ENCODE measurements at regions not wholly inside any gene's neighbourhood (a gene's known extent, or its start where the extent isn't known, plus 50 kb on each side); places are given as distances from the start of the nearest gene placed in this dataset.
"Not testable (repeated sequence)": the region's sequence is repeated elsewhere in the genome, so short reads cannot be mapped to it uniquely, and the experiment has no call there.

GRCh38 chr3:160047876-160048275 lies 59.2 kb downstream of the IL12A start:
- DNase-seq = no peak

GRCh38 chr3:160049038-160049437 lies 60.4 kb downstream of the IL12A start:
- DNase-seq = no peak

GRCh38 chr3:160049565-160049964 lies 60.9 kb downstream of the IL12A start:
- no peak for DNase-seq

GRCh38 chr3:160049988-160050387 lies 61.4 kb downstream of the IL12A start:
- DNase-seq = no peak

GRCh38 chr3:160052385-160053047 lies 63.9 kb downstream of the IL12A start:
- no peak for DNase-seq

GRCh38 chr3:160053048-160053391 lies 64.4 kb downstream of the IL12A start:
- DNase-seq = no peak

GRCh38 chr3:160054862-160055261 lies 66.2 kb downstream of the IL12A start:
- DNase-seq = not testable (repeated sequence)

GRCh38 chr3:160055659-160056058 lies 67.0 kb downstream of the IL12A start:
- no peak for DNase-seq

GRCh38 chr3:160057331-160057730 lies 68.7 kb downstream of the IL12A start:
- no peak for DNase-seq

- DNase-seq = no peak
Observed at GRCh38 chr3:160060409-160061027, 71.9 kb downstream of the IL12A start.

GRCh38 chr3:160061525-160061924 lies 72.9 kb downstream of the IL12A start:
- no peak for DNase-seq

- no peak for DNase-seq
Observed at GRCh38 chr3:160065282-160065681, 76.6 kb downstream of the IL12A start.

- DNase-seq = no peak
Observed at GRCh38 chr3:160065786-160066185, 77.2 kb downstream of the IL12A start.

- DNase-seq = no peak
Observed at GRCh38 chr3:160069986-160070385, 81.4 kb downstream of the IL12A start.

GRCh38 chr3:160076519-160076918 lies 87.9 kb downstream of the IL12A start:
- no peak for DNase-seq

GRCh38 chr3:160078533-160078932 lies 89.9 kb downstream of the IL12A start:
- no peak for DNase-seq

GRCh38 chr3:160081958-160082533 lies 93.4 kb downstream of the IL12A start:
- no peak for DNase-seq

GRCh38 chr3:160084998-160085397 lies 96.4 kb downstream of the IL12A start:
- peak; percentile 53 for DNase-seq

GRCh38 chr3:160088492-160089137 lies 100.0 kb downstream of the IL12A start:
- DNase-seq = no peak

GRCh38 chr3:160090653-160091052 lies 102.0 kb downstream of the IL12A start:
- no peak for DNase-seq

- DNase-seq = no peak
Observed at GRCh38 chr3:160091441-160091840, 102.8 kb downstream of the IL12A start.

GRCh38 chr3:160092760-160093159 lies 104.1 kb downstream of the IL12A start:
- no peak for DNase-seq

GRCh38 chr3:160094562-160094961 lies 105.9 kb downstream of the IL12A start:
- no peak for DNase-seq

GRCh38 chr3:160097478-160097877 lies 108.8 kb downstream of the IL12A start:
- DNase-seq = no peak

Measured in DMS53 (cell line).